B cell (primary cell): ENCODE measurements at regions not wholly inside any gene's neighbourhood (a gene's known extent, or its start where the extent isn't known, plus 50 kb on each side); places are given as distances from the start of the nearest gene placed in this dataset.

ENCODE experiments used
- CTCF ChIP-seq: fragments of 200-600 bp; IDR thresholded peaks from one replicate; pipeline ENCODE4 v1.8.0; 2022; ENCODE audit warnings: antibody characterized with exemption, mild to moderate bottlenecking
- EZH2 ChIP-seq: IDR thresholded peaks from 2 replicates; pipeline ENCODE4 v1.6.1; 2012; ENCODE audit warnings: borderline replicate concordance, low read depth, mild to moderate bottlenecking, moderate library complexity, low read length; ENCODE audit not compliant: insufficient read depth, poor library complexity, severe bottlenecking

- TF ChIP-seq CTCF: no peak
- no peak for TF ChIP-seq EZH2
Measured at GRCh38 chr12:92568691-92569090, 134.1 kb upstream of the PLEKHG7 start.
